RPMI7951 (cell line): ENCODE measurements at regions not wholly inside any gene's neighbourhood (a gene's known extent, or its start where the extent isn't known, plus 50 kb on each side); places are given as distances from the start of the nearest gene placed in this dataset.
"Not testable (repeated sequence)": the region's sequence is repeated elsewhere in the genome, so short reads cannot be mapped to it uniquely, and the experiment has no call there.

Experiments
- DNase-seq: peaks from one replicate; pipeline ENCODE4 v3.0.0-alpha.2; 2012; ENCODE audit warnings: low read depth

- peak; percentile 95 for DNase-seq
Measured at GRCh38 chr7:13778967-13779366, 210.5 kb downstream of the ETV1 start.

GRCh38 chr7:13790611-13791010 lies 198.9 kb downstream of the ETV1 start:
- no peak for DNase-seq

- DNase-seq = no peak
Measured at GRCh38 chr7:13792208-13792607, 197.3 kb downstream of the ETV1 start.

GRCh38 chr7:13793926-13794325 lies 195.5 kb downstream of the ETV1 start:
- DNase-seq = no peak

- DNase-seq = no peak
Measured at GRCh38 chr7:13794581-13794980, 194.9 kb downstream of the ETV1 start.

GRCh38 chr7:13797545-13797944 lies 191.9 kb downstream of the ETV1 start:
- no peak for DNase-seq

GRCh38 chr7:13800694-13801448 lies 188.6 kb downstream of the ETV1 start:
- DNase-seq = peak; percentile 84

- DNase-seq = no peak
Measured at GRCh38 chr7:13801669-13802068, 187.8 kb downstream of the ETV1 start.

- no peak for DNase-seq
Measured at GRCh38 chr7:13802651-13803050, 186.8 kb downstream of the ETV1 start.

- no peak for DNase-seq
Measured at GRCh38 chr7:13803134-13803533, 186.3 kb downstream of the ETV1 start.

GRCh38 chr7:13806089-13806867 lies 183.2 kb downstream of the ETV1 start:
- not testable (repeated sequence) for DNase-seq

- DNase-seq = not testable (repeated sequence)
Measured at GRCh38 chr7:13817230-13817629, 172.2 kb downstream of the ETV1 start.

- peak; percentile 46 for DNase-seq
Measured at GRCh38 chr7:13821152-13821787, 168.2 kb downstream of the ETV1 start.

- peak; percentile 86 for DNase-seq
Measured at GRCh38 chr7:13822678-13823077, 166.8 kb downstream of the ETV1 start.

- no peak for DNase-seq
Measured at GRCh38 chr7:13826752-13827151, 162.7 kb downstream of the ETV1 start.

- no peak for DNase-seq
Measured at GRCh38 chr7:13827716-13828115, 161.8 kb downstream of the ETV1 start.

- no peak for DNase-seq
Measured at GRCh38 chr7:13829231-13829630, 160.2 kb downstream of the ETV1 start.

GRCh38 chr7:13829914-13830900 lies 159.3 kb downstream of the ETV1 start:
- DNase-seq = peak; percentile 73

GRCh38 chr7:13832346-13832745 lies 157.1 kb downstream of the ETV1 start:
- no peak for DNase-seq

- no peak for DNase-seq
Measured at GRCh38 chr7:13834328-13834761, 155.1 kb downstream of the ETV1 start.

GRCh38 chr7:13835442-13835841 lies 154.0 kb downstream of the ETV1 start:
- DNase-seq = no peak
